Tongue (tissue), 1 donor: ENCODE measurements at regions not wholly inside any gene's neighbourhood (a gene's known extent, or its start where the extent isn't known, plus 50 kb on each side); places are given as distances from the start of the nearest gene placed in this dataset.

ENCODE experiments used
- DNase-seq: peaks from one replicate; pipeline ENCODE4 v3.0.0-alpha.2; 2015

GRCh38 chr7:84674236-84674913, 479.8 kb upstream of the SEMA3A start:
- DNase-seq = no peak

GRCh38 chr7:84669177-84669732, 474.7 kb upstream of the SEMA3A start:
- no peak for DNase-seq

DNA sequence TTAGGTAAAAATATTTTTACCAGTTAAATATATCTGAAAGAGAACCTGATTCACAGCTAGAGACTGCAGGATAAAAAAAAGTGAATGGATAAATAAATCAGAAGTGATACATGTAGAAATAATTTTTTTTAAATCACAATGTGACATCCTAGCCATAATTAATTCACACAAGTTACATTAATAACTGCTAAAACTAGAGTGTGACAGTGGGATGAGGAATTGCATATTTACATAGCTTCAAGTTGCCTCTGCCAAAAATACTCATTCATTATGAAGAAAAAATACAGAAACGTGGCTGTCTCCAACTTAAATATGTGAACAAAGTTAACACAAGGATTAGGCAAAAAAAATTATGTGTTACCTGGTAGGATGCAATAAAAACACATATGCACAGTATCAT, 473.5 kb upstream of the SEMA3A start:
- no peak for DNase-seq

DNA sequence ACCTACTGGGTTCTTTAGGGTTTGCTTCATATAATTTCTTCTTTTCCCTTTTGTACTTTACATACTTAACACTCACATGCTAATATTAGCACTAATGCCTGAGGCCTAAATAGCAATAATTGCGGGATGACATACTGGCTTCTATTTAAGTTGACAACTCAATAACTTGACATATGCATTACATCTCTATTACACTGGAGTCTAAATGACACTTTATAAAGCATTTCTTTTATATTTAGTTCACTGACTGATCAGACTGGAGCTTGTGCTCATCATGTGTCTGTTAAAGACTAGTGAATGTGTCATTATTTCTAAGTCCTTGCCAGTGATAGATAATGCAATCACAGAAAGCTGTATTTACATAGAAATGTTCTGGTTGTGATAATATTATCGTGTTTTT, 472.1 kb upstream of the SEMA3A start:
- DNase-seq = no peak

GRCh38 chr7:84665339-84665738, 470.8 kb upstream of the SEMA3A start:
- no peak for DNase-seq

DNA sequence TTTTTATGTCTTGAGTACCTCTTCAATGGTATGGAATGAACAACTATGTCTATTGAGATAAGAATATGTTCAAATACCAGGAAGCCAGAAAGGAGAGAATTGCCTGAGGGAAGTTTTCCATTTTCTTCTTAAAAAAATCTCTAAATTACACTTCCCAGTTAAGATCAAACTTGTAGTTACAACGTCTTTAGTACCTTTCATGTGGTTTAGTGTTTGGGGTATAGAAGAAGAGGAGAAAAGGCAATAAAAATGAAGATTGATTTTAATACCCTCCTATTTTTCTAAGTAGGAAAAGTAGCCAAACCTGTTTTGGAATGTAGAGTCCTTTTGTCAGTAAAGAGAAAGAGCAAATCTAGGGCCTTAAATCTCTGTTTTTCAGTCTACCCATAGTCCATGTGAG, 470.0 kb upstream of the SEMA3A start:
- no peak for DNase-seq

DNA sequence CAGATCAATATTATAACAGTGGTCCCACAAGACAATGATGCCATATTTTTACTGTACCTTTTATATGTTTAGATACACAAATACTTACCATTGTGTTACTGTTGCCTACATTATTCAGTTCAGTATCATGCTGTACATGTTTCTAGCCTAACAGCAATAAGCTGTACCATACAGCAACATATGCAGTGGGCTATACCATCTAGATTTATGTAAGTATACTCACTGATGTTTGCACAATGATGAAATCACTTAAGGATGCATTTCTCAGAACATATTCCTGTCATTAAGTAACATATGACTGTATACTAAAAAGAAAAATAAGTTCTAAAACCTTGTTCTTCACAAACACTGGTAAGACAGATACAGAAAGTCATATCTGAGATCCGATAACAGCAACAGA, 468.6 kb upstream of the SEMA3A start:
- no peak for DNase-seq

GRCh38 chr7:84658286-84658685, 463.7 kb upstream of the SEMA3A start:
- no peak for DNase-seq

- no peak for DNase-seq
Observed at GRCh38 chr7:84654273-84654672, 459.7 kb upstream of the SEMA3A start.

GRCh38 chr7:84651876-84652275, 457.3 kb upstream of the SEMA3A start:
- no peak for DNase-seq

GRCh38 chr7:84647797-84648757, 453.5 kb upstream of the SEMA3A start:
- DNase-seq = peak; percentile 89

DNA sequence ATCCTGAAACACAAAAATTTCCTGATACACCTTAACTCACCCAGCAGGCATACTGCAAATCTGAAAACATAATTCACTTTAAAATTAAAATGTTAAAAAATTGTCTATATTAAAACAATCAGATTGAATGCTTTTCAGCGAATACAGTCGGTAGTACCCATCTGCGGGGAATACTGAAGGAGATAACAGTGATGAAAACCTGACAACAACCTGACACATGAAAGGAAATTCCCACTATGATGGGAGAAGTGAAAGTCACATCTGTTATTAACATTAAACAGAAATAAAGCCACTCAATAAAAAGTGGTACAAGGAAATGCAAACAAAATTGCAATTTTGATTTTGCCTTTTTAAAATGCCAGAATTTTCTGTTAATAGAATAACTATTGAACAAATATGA, 448.0 kb upstream of the SEMA3A start:
- no peak for DNase-seq

GRCh38 chr7:84640637-84641036, 446.0 kb upstream of the SEMA3A start:
- no peak for DNase-seq

DNA sequence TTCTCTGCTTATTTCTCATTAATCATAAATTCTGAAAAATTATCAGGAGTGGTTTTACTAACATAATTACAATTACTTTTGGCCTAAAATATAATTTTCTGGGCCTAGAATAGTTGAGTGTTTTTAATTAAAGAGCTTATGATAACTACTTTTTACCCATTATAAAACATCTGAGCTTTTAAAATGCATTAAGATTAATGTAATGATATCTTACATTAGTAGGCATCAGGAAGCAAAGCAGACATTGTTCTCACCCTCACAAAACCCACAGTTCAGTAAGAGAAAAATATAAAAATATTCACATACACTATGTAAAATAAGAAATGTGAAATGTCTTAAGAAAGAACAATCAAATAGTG, 443.7 kb upstream of the SEMA3A start:
- no peak for DNase-seq

GRCh38 chr7:84637568-84638338, 443.2 kb upstream of the SEMA3A start:
- peak; percentile 30 for DNase-seq

DNA sequence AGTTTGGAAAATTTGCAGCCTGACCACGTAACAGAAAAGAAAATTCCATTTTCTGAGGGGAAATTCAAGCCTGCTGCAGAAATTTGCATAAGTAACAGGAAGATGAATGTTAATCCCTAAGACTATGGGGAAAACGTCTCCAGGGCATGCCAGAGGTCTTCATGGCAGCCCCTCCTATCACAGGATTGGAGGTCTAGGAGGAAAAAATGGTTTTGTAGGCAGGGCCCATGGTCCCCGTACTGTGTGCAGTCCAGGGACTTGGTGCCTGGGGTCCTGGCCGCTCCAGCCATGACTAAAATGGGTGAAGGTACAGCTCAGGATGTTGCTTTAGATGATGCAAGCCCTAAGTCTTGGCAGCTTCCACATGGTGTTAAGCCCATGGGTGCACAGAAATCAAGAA, 437.3 kb upstream of the SEMA3A start:
- DNase-seq = no peak

DNA sequence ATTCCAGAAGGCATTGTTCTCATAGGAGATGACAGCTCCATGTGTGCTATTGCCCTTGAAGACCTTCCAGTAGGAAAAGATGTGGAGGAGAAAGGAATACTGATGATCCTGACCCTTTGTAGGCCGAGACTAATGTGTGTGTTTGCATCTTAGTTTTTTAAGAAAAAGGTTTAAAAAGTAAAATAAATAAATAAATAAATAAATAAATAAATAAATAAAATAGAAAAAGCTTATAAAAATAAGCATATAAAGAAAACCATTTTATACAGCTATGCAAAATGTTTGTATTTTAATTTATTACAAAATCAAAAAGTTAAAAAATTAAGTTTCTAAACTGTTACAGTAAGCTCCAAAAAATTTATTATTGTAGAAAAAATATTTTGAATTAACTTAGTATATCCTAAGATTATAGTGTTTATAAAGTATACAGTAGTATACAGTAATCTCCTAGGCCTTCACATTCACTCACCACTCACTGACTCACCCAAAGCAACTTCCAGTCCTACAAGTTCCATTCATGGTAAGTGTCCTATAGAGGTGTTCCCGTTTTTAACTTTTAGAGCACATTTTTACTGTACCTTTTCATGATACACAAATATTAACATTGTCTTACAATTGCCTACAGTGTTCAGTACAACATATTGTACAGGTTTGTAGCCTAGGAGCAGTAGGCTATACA, 435.2 kb upstream of the SEMA3A start:
- no peak for DNase-seq

- DNase-seq = no peak
Observed at GRCh38 chr7:84629216-84629615, 434.6 kb upstream of the SEMA3A start.

GRCh38 chr7:84627250-84627649, 432.7 kb upstream of the SEMA3A start:
- no peak for DNase-seq

GRCh38 chr7:84624927-84625326, 430.3 kb upstream of the SEMA3A start:
- DNase-seq = no peak

- no peak for DNase-seq
Observed at GRCh38 chr7:84624527-84624926, 429.9 kb upstream of the SEMA3A start.
